ENCODE measurements at regions not wholly inside any gene's neighbourhood (a gene's known extent, or its start where the extent isn't known, plus 50 kb on each side); places are given as distances from the start of the nearest gene placed in this dataset.

- TF ChIP-seq ARID5B (CRISPR knock-in tag; IDR thresholded peaks at IDR 0.05) (peak; percentile 99), MAFG (CRISPR knock-in tag; IDR thresholded peaks at IDR 0.05) (no peak), ZNF382 (CRISPR knock-in tag; IDR thresholded peaks at IDR 0.05; ENCODE audit: borderline replicate concordance) (no peak), ZNF503 (CRISPR knock-in tag; IDR thresholded peaks at IDR 0.05) (peak; percentile 80), RXRB (CRISPR knock-in tag; IDR thresholded peaks at IDR 0.05; ENCODE audit: borderline replicate concordance) (peak; percentile 89; the same call in 1 of the 2 replicates), HNRNPUL1 (IDR thresholded peaks at IDR 0.05; ENCODE audit: low read depth, low read length) (no peak), POLR2G (IDR thresholded peaks at IDR 0.05; ENCODE audit: low read depth, low read length) (no peak), GZF1 (CRISPR knock-in tag; IDR thresholded peaks at IDR 0.05) (no peak), MXI1 (IDR thresholded peaks at IDR 0.05; ENCODE audit: borderline replicate concordance, low read depth, low read length) (peak; percentile 78; the same call in 1 of the 3 replicates), ZBTB8A (CRISPR knock-in tag; IDR thresholded peaks at IDR 0.05; ENCODE audit: borderline replicate concordance, low read depth) (no peak), SNAI1 (CRISPR knock-in tag; IDR thresholded peaks at IDR 0.05; ENCODE audit: borderline replicate concordance) (no peak), TERF1 (CRISPR knock-in tag; IDR thresholded peaks at IDR 0.05) (no peak), ARID2 (CRISPR knock-in tag; IDR thresholded peaks at IDR 0.05; ENCODE audit: borderline replicate concordance) (no peak), TARDBP (CRISPR knock-in tag; IDR thresholded peaks at IDR 0.05) (peak; percentile 85), TEAD3 (CRISPR knock-in tag; optimal IDR thresholded peaks at IDR 0.05; ENCODE audit: borderline replicate concordance) (peak; percentile 63), KLF13 (CRISPR knock-in tag; IDR thresholded peaks at IDR 0.05) (no peak), ZNF383 (CRISPR knock-in tag; IDR thresholded peaks at IDR 0.05; ENCODE audit: borderline replicate concordance) (no peak)
- TF ChIP-seq, protein P1, sequence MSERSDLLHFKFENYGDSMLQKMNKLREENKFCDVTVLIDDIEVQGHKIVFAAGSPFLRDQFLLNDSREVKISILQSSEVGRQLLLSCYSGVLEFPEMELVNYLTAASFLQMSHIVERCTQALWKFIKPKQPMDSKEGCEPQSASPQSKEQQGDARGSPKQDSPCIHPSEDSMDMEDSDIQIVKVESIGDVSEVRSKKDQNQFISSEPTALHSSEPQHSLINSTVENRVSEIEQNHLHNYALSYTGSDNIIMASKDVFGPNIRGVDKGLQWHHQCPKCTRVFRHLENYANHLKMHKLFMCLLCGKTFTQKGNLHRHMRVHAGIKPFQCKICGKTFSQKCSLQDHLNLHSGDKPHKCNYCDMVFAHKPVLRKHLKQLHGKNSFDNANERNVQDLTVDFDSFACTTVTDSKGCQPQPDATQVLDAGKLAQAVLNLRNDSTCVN (CRISPR knock-in tag; IDR thresholded peaks at IDR 0.05; ENCODE audit: borderline replicate concordance) = peak; percentile 88
- TF ChIP-seq, protein P2, sequence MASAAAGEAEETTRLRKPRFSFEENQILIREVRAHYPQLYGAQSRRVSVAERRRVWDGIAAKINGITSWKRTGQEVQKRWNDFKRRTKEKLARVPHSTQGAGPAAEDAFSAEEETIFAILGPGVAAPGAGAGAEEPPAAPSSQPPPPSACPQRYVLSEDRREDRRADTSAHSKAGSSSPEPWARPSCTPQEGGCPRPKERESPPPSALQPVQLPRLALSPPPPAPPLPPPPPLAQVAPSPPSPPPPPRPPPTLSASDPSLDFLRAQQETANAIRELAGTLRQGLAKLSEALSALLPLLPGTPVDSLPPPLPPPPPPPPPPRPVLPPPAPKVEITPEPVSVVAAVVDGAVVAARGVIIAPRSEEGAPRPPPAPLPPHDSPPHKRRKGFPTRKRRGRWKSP (CRISPR knock-in tag; IDR thresholded peaks at IDR 0.05) = peak; percentile 87
Measured at GRCh38 chr3:28114893-28115292, 126.5 kb upstream of the CMC1 start (continued).

Measured in HepG2 (cell line).